ENCODE measurements at regions not wholly inside any gene's neighbourhood (a gene's known extent, or its start where the extent isn't known, plus 50 kb on each side); places are given as distances from the start of the nearest gene placed in this dataset.

- TF ChIP-seq GMEB1 (CRISPR knock-in tag; IDR thresholded peaks at IDR 0.05; ENCODE audit: borderline replicate concordance), result no peak
- TF ChIP-seq DMAP1 (CRISPR knock-in tag; IDR thresholded peaks at IDR 0.05), result no peak
- TF ChIP-seq HNF1B (CRISPR knock-in tag; IDR thresholded peaks at IDR 0.05), result no peak
- TF ChIP-seq ZFP36L2 (CRISPR knock-in tag; IDR thresholded peaks at IDR 0.05), result no peak
- no peak for TF ChIP-seq ZNF773 (CRISPR knock-in tag; IDR thresholded peaks at IDR 0.05; ENCODE audit: borderline replicate concordance)
- TF ChIP-seq ZNF501 (CRISPR knock-in tag; IDR thresholded peaks at IDR 0.05), result no peak
- TF ChIP-seq ZBTB3 (CRISPR knock-in tag; IDR thresholded peaks at IDR 0.05; ENCODE audit: borderline replicate concordance, low read depth), result no peak
- TF ChIP-seq RFX1 (IDR thresholded peaks at IDR 0.05), result no peak
- TF ChIP-seq KDM3A (CRISPR knock-in tag; IDR thresholded peaks at IDR 0.05; ENCODE audit: low read depth), result no peak
- no peak for TF ChIP-seq TFDP1 (CRISPR knock-in tag; IDR thresholded peaks at IDR 0.05; ENCODE audit: borderline replicate concordance)
- TF ChIP-seq ZKSCAN8 (CRISPR knock-in tag; IDR thresholded peaks at IDR 0.05; ENCODE audit: borderline replicate concordance), result no peak
- no peak for TF ChIP-seq PAWR (CRISPR knock-in tag; IDR thresholded peaks at IDR 0.05; ENCODE audit: borderline replicate concordance)
Observed at GRCh38 chr13:47523771-47524170, 477.3 kb downstream of the SUCLA2 start (continued).

Data from HepG2 (cell line).